Adrenal gland (tissue), 5 donors: ENCODE measurements at regions not wholly inside any gene's neighbourhood (a gene's known extent, or its start where the extent isn't known, plus 50 kb on each side); places are given as distances from the start of the nearest gene placed in this dataset.

Experiments used
- POLR2A ChIP-seq, 2 donors: fragments of 450-650 bp; IDR thresholded peaks; one replicate each; pipeline ENCODE4 v1.6.1; 2017; ENCODE audit warnings: antibody characterized with exemption in 2 of 2, mild to moderate bottlenecking in 2 of 2, moderate library complexity in 1 of 2
- TF ChIP-seq, protein P1 (sequence below), 6 experiments: fragments of 450-650 bp in 4 of 6; fragments of 200-600 bp in 2 of 6; sonication (generic) in 1 of 6; IDR thresholded peaks; 1 replicate in 5 of 6; 2 replicates in 1 of 6; pipeline versions ENCODE4 v1.5.1 to v1.8.0; 2016 to 2021; ENCODE audit warnings: antibody characterized with exemption in 6 of 6, mild to moderate bottlenecking in 2 of 6, moderate library complexity in 1 of 6
- donor health status: DM: no; HTN: no; CAD: no.

DNA sequence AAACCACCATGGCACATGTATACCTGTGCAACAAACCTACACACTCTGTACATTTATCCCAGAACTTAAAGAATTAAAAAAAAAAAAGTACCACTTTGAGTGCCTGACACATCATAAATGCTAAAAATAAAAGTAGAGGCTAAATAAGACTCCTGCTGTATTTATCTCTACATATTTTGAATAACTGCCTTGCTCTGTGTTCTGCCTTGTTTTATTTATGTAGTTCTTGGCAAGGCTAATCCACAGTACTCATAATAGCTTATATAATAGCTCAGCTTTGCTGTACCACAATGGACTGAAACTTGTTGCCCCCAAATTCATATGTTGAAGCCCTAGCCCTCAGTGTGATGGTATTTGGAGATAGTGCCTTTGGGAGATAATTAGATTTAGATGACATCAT lies 95.4 kb upstream of the ADAMTS9 start:
- no peak for TF ChIP-seq POLR2A (IDR thresholded peaks at IDR 0.05)
- TF ChIP-seq, protein P1, sequence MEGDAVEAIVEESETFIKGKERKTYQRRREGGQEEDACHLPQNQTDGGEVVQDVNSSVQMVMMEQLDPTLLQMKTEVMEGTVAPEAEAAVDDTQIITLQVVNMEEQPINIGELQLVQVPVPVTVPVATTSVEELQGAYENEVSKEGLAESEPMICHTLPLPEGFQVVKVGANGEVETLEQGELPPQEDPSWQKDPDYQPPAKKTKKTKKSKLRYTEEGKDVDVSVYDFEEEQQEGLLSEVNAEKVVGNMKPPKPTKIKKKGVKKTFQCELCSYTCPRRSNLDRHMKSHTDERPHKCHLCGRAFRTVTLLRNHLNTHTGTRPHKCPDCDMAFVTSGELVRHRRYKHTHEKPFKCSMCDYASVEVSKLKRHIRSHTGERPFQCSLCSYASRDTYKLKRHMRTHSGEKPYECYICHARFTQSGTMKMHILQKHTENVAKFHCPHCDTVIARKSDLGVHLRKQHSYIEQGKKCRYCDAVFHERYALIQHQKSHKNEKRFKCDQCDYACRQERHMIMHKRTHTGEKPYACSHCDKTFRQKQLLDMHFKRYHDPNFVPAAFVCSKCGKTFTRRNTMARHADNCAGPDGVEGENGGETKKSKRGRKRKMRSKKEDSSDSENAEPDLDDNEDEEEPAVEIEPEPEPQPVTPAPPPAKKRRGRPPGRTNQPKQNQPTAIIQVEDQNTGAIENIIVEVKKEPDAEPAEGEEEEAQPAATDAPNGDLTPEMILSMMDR (IDR thresholded peaks at IDR 0.05) = no peak
